ENCODE measurements at regions not wholly inside any gene's neighbourhood (a gene's known extent, or its start where the extent isn't known, plus 50 kb on each side); places are given as distances from the start of the nearest gene placed in this dataset.

DNA sequence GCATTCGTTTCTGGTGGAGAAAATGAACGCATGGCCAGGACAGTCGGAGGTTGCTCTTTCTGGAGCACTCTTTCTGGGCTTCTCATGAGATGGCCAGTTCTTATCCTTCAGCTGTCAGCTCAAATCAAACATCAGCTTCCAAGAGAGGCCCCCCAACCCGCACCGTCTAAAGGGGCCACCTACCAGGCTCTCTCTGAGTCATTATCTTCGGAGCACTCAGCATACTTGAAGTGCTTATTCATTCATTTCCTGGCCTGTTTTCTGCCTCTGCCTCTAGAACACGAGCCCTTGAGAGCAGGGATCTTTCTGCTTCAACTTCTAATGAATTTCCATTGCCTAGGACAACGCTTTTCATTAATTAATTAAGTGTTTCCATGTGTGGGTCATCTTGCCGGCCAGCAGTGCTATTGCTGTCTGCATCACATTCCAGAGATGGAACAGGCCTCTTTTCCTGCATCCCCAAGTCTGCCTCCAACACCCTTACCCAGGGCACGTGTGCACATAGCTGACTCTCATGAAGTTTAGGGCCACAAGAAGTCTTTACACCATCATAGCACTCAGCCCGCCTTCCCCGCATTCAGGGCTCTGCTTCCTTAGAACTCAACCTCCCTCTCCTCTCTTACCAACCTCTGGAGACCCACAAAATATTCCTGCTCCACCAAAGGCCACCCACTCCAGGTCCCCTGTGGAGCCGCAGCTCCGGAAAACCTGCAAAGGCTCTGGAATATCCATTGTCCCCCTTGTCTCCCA, 52.1 kb upstream of the LAPTM5 start:
- Histone ChIP-seq H3K9me3 (ENCODE audit: control insufficient read depth in 5 of 5, low read length in 5 of 5) (no peaks in the 10 kb centered on the region), H3K27ac (ENCODE audit: low read depth, low read length) (no peak overlapping the region), H3K4me1 (ENCODE audit: control insufficient read depth in 5 of 5, insufficient read depth in 5 of 5, low read length in 5 of 5) (peaks cover 0 to 27% (median 22%) of the 10 kb centered on the region in 5 donors), H3K9ac (ENCODE audit: low read length in 5 of 5) (no peak overlapping the region), H3K4me3 (ENCODE audit: low read depth in 1 of 5, low read length in 5 of 5) (no peak overlapping the region), H3K36me3 (ENCODE audit: control insufficient read depth in 5 of 5, insufficient read depth in 5 of 5, low read length in 5 of 5) (no peaks in the 10 kb centered on the region), H3K27me3 (ENCODE audit: control insufficient read depth in 5 of 5, insufficient read depth in 4 of 5, low read length in 5 of 5) (no peaks in the 10 kb centered on the region)

DNA sequence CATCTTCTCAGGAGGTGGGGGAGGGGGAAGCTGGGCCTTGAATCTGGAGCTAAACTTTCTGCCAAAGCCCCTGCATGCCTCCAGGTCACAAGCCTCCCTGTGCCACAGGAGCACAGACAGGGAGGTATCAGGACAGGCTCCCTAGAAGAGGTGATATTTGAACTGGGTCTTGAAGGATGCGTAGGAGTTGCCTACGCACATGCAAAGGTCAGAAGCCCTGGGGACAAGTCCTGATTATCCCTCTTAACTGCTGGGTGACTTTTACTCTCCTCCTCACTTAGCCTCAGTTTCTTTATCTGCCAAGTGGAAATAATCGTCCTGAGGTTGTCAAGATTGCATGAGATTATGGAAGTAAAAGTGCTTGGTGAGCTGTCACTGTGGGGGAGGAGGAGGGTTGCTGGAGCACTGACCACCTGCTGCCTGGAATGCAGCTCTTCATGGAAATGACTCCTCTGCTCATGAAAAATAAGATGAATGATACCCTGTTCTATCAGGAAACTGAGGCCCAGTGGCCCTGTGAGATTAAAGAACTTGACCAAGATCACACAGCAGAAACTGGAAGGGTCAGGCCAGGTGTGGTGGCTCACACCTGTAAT, 50.6 kb upstream of the LAPTM5 start:
- Histone ChIP-seq H3K36me3 (ENCODE audit: control insufficient read depth in 5 of 5, insufficient read depth in 5 of 5, low read length in 5 of 5) (no peaks in the 10 kb centered on the region), H3K27ac (ENCODE audit: low read depth, low read length) (no peak overlapping the region), H3K4me1 (ENCODE audit: control insufficient read depth in 5 of 5, insufficient read depth in 5 of 5, low read length in 5 of 5) (peaks cover 0 to 26% (median 22%) of the 10 kb centered on the region in 5 donors), H3K9me3 (ENCODE audit: control insufficient read depth in 5 of 5, low read length in 5 of 5) (no peaks in the 10 kb centered on the region), H3K9ac (ENCODE audit: low read length in 5 of 5) (no peak overlapping the region), H3K27me3 (ENCODE audit: control insufficient read depth in 5 of 5, insufficient read depth in 4 of 5, low read length in 5 of 5) (no peaks in the 10 kb centered on the region), H3K4me3 (ENCODE audit: low read depth in 1 of 5, low read length in 5 of 5) (no peak overlapping the region)

DNA sequence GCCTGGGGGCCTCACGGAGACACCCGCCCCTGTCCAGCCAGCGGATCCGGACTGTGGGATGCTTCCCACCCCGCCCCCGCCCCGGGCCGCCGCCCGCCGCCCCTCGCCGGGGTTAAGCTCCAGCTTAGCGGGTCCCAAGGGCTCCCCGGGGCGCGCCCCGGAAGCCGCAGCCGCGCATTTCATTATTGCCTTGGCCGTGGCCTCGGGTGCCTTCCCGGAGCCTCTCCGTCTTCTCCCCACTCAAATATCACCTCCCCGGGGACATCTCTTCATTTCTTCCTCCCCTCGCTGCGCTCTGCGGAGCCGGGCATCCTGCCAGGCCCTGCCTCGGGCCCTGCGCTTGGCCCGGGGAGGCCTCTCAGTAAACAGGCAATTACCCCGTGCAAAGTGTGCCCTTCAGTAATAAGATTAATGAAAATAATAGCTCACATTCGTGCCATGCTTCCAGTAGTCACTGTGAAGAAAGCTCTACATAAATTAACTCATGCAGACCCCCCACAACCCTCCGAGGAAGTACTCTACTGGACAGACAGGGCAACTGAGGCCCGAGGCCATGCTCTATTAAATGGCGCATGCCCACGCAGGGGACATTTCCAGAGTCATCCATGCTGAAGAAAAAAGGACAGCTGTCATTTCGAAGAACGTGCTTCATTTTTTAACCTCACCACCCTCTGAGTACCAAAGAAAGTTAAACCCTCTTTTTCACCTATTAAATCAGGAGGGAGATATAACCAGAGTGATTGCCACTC, 49.9 kb upstream of the LAPTM5 start:
- Histone ChIP-seq H3K4me3 (ENCODE audit: low read depth in 1 of 5, low read length in 5 of 5) (no peak overlapping the region), H3K4me1 (ENCODE audit: control insufficient read depth in 5 of 5, insufficient read depth in 5 of 5, low read length in 5 of 5) (peaks cover 0 to 26% (median 22%) of the 10 kb centered on the region in 5 donors), H3K9ac (ENCODE audit: low read length in 5 of 5) (peak overlapping the region in 2 of 5 donors; percentile 13 to 53), H3K36me3 (ENCODE audit: control insufficient read depth in 5 of 5, insufficient read depth in 5 of 5, low read length in 5 of 5) (no peaks in the 10 kb centered on the region), H3K27me3 (ENCODE audit: control insufficient read depth in 5 of 5, insufficient read depth in 4 of 5, low read length in 5 of 5) (no peaks in the 10 kb centered on the region), H3K27ac (ENCODE audit: low read depth, low read length) (no peak overlapping the region), H3K9me3 (ENCODE audit: control insufficient read depth in 5 of 5, low read length in 5 of 5) (no peaks in the 10 kb centered on the region)
